ENCODE measurements at regions not wholly inside any gene's neighbourhood (a gene's known extent, or its start where the extent isn't known, plus 50 kb on each side); places are given as distances from the start of the nearest gene placed in this dataset.
A peak's percentile ranks its signal among the peaks of the same experiment; 100 is the strongest.

GRCh38 chr10:9992661-9993060, 1025.0 kb upstream of the CELF2 start:
- DNase-seq (ENCODE audit: low read depth in 4 of 6, low spot score in 6 of 6): peak in 2 of 6 donors; percentile 44 to 53

GRCh38 chr10:9994131-9994530, 1023.5 kb upstream of the CELF2 start:
- Histone ChIP-seq H3K27me3 (ENCODE audit: control insufficient read depth, insufficient read depth, low read length) (no peaks in the 10 kb centered on the region), H3K4me3 (ENCODE audit: low read depth, low read length) (no peak overlapping the region), H3K27ac (ENCODE audit: low read depth, low read length) (no peak overlapping the region), H3K36me3 (ENCODE audit: control insufficient read depth, insufficient read depth, low read length) (no peaks in the 10 kb centered on the region), H3K4me1 (ENCODE audit: control insufficient read depth, insufficient read depth, low read length) (no peaks in the 10 kb centered on the region), H3K9me3 (ENCODE audit: control insufficient read depth, insufficient read depth, low read length) (no peaks in the 10 kb centered on the region)
- WGBS (ENCODE audit: insufficient coverage): no CpG with 5 or more reads among the region's 3 CpGs
- DNase-seq (ENCODE audit: low read depth in 4 of 6, low spot score in 6 of 6): peak in 2 of 6 donors; percentile 55 to 72

More at GRCh38 chr10:9992661-9993060, 1025.0 kb upstream of the CELF2 start:
- Histone ChIP-seq H3K36me3 (ENCODE audit: control insufficient read depth, insufficient read depth, low read length) (no peaks in the 10 kb centered on the region), H3K9me3 (ENCODE audit: control insufficient read depth, insufficient read depth, low read length) (no peaks in the 10 kb centered on the region), H3K27ac (ENCODE audit: low read depth, low read length) (no peak overlapping the region), H3K4me3 (ENCODE audit: low read depth, low read length) (no peak overlapping the region), H3K4me1 (ENCODE audit: control insufficient read depth, insufficient read depth, low read length) (no peaks in the 10 kb centered on the region), H3K27me3 (ENCODE audit: control insufficient read depth, insufficient read depth, low read length) (no peaks in the 10 kb centered on the region)
- 45% methylated on average over 7 of the region's 11 CpGs for WGBS (ENCODE audit: insufficient coverage)

DNA sequence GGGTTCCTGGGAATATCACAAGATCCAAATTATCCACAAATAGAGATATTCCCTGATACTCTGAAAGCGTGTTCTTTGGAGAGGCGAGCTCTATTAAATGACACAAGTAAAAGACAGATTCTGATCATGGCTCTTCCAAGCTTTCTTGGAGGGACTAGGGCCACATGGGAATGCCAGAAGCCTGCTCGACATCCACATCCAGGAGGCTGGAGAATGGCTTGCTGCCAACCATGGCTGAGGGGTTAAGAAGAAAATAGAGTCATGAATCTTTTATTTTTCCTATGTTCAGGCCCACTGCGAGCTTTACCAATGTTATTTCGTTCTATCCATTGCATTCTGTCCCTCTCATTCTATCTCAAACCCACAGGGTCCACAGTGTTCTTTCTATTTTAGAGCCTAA, 1018.0 kb upstream of the CELF2 start:
- no peaks in the 10 kb centered on the region for H3K4me1 ChIP-seq (ENCODE audit: control insufficient read depth, insufficient read depth, low read length)
- H3K4me3 ChIP-seq (ENCODE audit: low read depth, low read length): no peak overlapping the region
- no peaks in the 10 kb centered on the region for H3K27me3 ChIP-seq (ENCODE audit: control insufficient read depth, insufficient read depth, low read length)
- no peaks in the 10 kb centered on the region for H3K36me3 ChIP-seq (ENCODE audit: control insufficient read depth, insufficient read depth, low read length)
- DNase-seq (ENCODE audit: low read depth in 4 of 6, low spot score in 6 of 6): no peak
- WGBS (ENCODE audit: insufficient coverage): 96% methylated on average over 5 of the region's 5 CpGs
- no peak overlapping the region for H3K27ac ChIP-seq (ENCODE audit: low read depth, low read length)
- H3K9me3 ChIP-seq (ENCODE audit: control insufficient read depth, insufficient read depth, low read length): no peaks in the 10 kb centered on the region

- Histone ChIP-seq H3K36me3 (ENCODE audit: control insufficient read depth, insufficient read depth, low read length) (no peaks in the 10 kb centered on the region), H3K4me1 (ENCODE audit: control insufficient read depth, insufficient read depth, low read length) (no peaks in the 10 kb centered on the region), H3K27me3 (ENCODE audit: control insufficient read depth, insufficient read depth, low read length) (no peaks in the 10 kb centered on the region), H3K27ac (ENCODE audit: low read depth, low read length) (no peak overlapping the region), H3K4me3 (ENCODE audit: low read depth, low read length) (no peak overlapping the region), H3K9me3 (ENCODE audit: control insufficient read depth, insufficient read depth, low read length) (no peaks in the 10 kb centered on the region)
- DNase-seq (ENCODE audit: low read depth in 4 of 6, low spot score in 6 of 6): peak in 1 of 6 donors; percentile 59
- 76% methylated on average over 6 of the region's 6 CpGs for WGBS (ENCODE audit: insufficient coverage)
These were observed 1009.7 kb upstream of the CELF2 start for GRCh38 chr10:10007957-10008356.

GRCh38 chr10:10010397-10010796, 1007.3 kb upstream of the CELF2 start:
- Histone ChIP-seq H3K4me1 (ENCODE audit: control insufficient read depth, insufficient read depth, low read length) (no peaks in the 10 kb centered on the region), H3K27me3 (ENCODE audit: control insufficient read depth, insufficient read depth, low read length) (no peaks in the 10 kb centered on the region), H3K27ac (ENCODE audit: low read depth, low read length) (no peak overlapping the region), H3K4me3 (ENCODE audit: low read depth, low read length) (no peak overlapping the region), H3K9me3 (ENCODE audit: control insufficient read depth, insufficient read depth, low read length) (no peaks in the 10 kb centered on the region), H3K36me3 (ENCODE audit: control insufficient read depth, insufficient read depth, low read length) (no peaks in the 10 kb centered on the region)
- no peak for DNase-seq (ENCODE audit: low read depth in 4 of 6, low spot score in 6 of 6)
- WGBS (ENCODE audit: insufficient coverage): no CpG with 5 or more reads among the region's 2 CpGs

DNA sequence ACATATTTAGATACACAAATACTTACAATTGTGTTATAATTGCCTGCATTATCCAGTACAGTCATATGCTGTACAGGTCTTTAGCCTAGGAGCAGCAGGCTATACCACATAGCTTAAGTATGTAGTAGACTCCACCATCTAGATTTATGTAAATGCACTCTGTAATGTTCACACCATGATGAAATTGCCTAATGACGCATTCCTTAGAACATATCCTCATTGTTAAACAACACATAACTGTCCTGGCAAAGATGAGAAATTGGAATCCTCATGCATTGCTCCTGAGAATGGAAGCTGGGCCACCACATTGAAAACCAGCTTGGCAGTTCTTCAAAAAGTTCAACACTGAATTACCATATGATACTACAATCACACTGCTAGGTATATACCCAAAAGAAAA, 1002.8 kb upstream of the CELF2 start:
- Histone ChIP-seq H3K27ac (ENCODE audit: low read depth, low read length) (no peak overlapping the region), H3K9me3 (ENCODE audit: control insufficient read depth, insufficient read depth, low read length) (no peaks in the 10 kb centered on the region), H3K4me3 (ENCODE audit: low read depth, low read length) (no peak overlapping the region), H3K36me3 (ENCODE audit: control insufficient read depth, insufficient read depth, low read length) (no peaks in the 10 kb centered on the region), H3K4me1 (ENCODE audit: control insufficient read depth, insufficient read depth, low read length) (no peaks in the 10 kb centered on the region), H3K27me3 (ENCODE audit: control insufficient read depth, insufficient read depth, low read length) (no peaks in the 10 kb centered on the region)
- 86% methylated on average over 1 of the region's 1 CpG for WGBS (ENCODE audit: insufficient coverage)
- DNase-seq (ENCODE audit: low read depth in 4 of 6, low spot score in 6 of 6): no peak

GRCh38 chr10:10017716-10018115, 1000.0 kb upstream of the CELF2 start:
- no peak overlapping the region for H3K4me3 ChIP-seq (ENCODE audit: low read depth, low read length)
- H3K9me3 ChIP-seq (ENCODE audit: control insufficient read depth, insufficient read depth, low read length): no peaks in the 10 kb centered on the region
- WGBS (ENCODE audit: insufficient coverage): no CpG with 5 or more reads among the region's 5 CpGs
- no peak for DNase-seq (ENCODE audit: low read depth in 4 of 6, low spot score in 6 of 6)
- H3K36me3 ChIP-seq (ENCODE audit: control insufficient read depth, insufficient read depth, low read length): no peaks in the 10 kb centered on the region
- H3K27me3 ChIP-seq (ENCODE audit: control insufficient read depth, insufficient read depth, low read length): no peaks in the 10 kb centered on the region
- H3K27ac ChIP-seq (ENCODE audit: low read depth, low read length): no peak overlapping the region
- H3K4me1 ChIP-seq (ENCODE audit: control insufficient read depth, insufficient read depth, low read length): no peaks in the 10 kb centered on the region

GRCh38 chr10:10020945-10021344, 996.7 kb upstream of the CELF2 start:
- no peak overlapping the region for H3K4me3 ChIP-seq (ENCODE audit: low read depth, low read length)
- 0% methylated on average over 1 of the region's 1 CpG for WGBS (ENCODE audit: insufficient coverage)
- H3K36me3 ChIP-seq (ENCODE audit: control insufficient read depth, insufficient read depth, low read length): no peaks in the 10 kb centered on the region
- no peak overlapping the region for H3K27ac ChIP-seq (ENCODE audit: low read depth, low read length)
- H3K9me3 ChIP-seq (ENCODE audit: control insufficient read depth, insufficient read depth, low read length): no peaks in the 10 kb centered on the region
- no peaks in the 10 kb centered on the region for H3K4me1 ChIP-seq (ENCODE audit: control insufficient read depth, insufficient read depth, low read length)
- no peak for DNase-seq (ENCODE audit: low read depth in 4 of 6, low spot score in 6 of 6)
- no peaks in the 10 kb centered on the region for H3K27me3 ChIP-seq (ENCODE audit: control insufficient read depth, insufficient read depth, low read length)

GRCh38 chr10:10032991-10033390, 984.7 kb upstream of the CELF2 start:
- no CpG with 5 or more reads among the region's 2 CpGs for WGBS (ENCODE audit: insufficient coverage)
- Histone ChIP-seq H3K4me3 (ENCODE audit: low read depth, low read length) (no peak overlapping the region), H3K27ac (ENCODE audit: low read depth, low read length) (no peak overlapping the region), H3K4me1 (ENCODE audit: control insufficient read depth, insufficient read depth, low read length) (no peaks in the 10 kb centered on the region), H3K9me3 (ENCODE audit: control insufficient read depth, insufficient read depth, low read length) (no peaks in the 10 kb centered on the region), H3K36me3 (ENCODE audit: control insufficient read depth, insufficient read depth, low read length) (no peaks in the 10 kb centered on the region), H3K27me3 (ENCODE audit: control insufficient read depth, insufficient read depth, low read length) (no peaks in the 10 kb centered on the region)
- peak in 1 of 6 donors; percentile 26 for DNase-seq (ENCODE audit: low read depth in 4 of 6, low spot score in 6 of 6)

DNA sequence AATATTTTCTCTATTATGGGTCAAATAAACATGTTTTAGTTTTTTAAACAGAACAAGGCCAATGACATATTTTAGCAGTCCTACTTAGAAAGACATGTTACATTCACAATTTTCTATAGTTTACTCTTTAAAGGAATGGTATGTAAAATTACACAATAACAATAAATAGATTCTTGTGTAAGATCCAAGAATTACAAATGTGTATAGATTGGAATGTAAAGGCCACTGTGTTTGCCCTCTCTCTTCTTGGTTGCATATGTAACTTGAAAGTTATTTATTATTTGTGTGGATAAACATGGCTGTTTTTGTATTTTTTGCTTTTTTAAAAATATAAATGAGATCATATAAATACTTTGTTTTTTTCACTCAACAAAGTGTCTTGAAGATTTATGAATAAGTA, 979.3 kb upstream of the CELF2 start:
- Histone ChIP-seq H3K36me3 (ENCODE audit: control insufficient read depth, insufficient read depth, low read length) (no peaks in the 10 kb centered on the region), H3K9me3 (ENCODE audit: control insufficient read depth, insufficient read depth, low read length) (no peaks in the 10 kb centered on the region), H3K4me1 (ENCODE audit: control insufficient read depth, insufficient read depth, low read length) (no peaks in the 10 kb centered on the region), H3K27me3 (ENCODE audit: control insufficient read depth, insufficient read depth, low read length) (no peaks in the 10 kb centered on the region), H3K4me3 (ENCODE audit: low read depth, low read length) (no peak overlapping the region), H3K27ac (ENCODE audit: low read depth, low read length) (no peak overlapping the region)
- no peak for DNase-seq (ENCODE audit: low read depth in 4 of 6, low spot score in 6 of 6)
